Endothelial cell of umbilical vein (primary cell): ENCODE measurements at regions not wholly inside any gene's neighbourhood (a gene's known extent, or its start where the extent isn't known, plus 50 kb on each side); places are given as distances from the start of the nearest gene placed in this dataset.

Experiments
- EZH2 ChIP-seq: IDR thresholded peaks from 2 replicates; pipeline ENCODE4 v1.6.1; 2012; ENCODE audit warnings: borderline replicate concordance, low read depth, mild to moderate bottlenecking, moderate library complexity, low read length, inconsistent platforms; ENCODE audit not compliant: severe bottlenecking
- JUN ChIP-seq: IDR thresholded peaks from 2 replicates; pipeline ENCODE4 v1.6.1; 2011; ENCODE audit warnings: borderline replicate concordance, low read depth; ENCODE audit not compliant: insufficient read length, insufficient read depth
- MYC ChIP-seq: IDR thresholded peaks from one replicate; pipeline ENCODE4 v1.6.1; 2011; ENCODE audit warnings: mild to moderate bottlenecking, low read depth, low read length
- POLR2A ChIP-seq: IDR thresholded peaks from 2 replicates; pipeline ENCODE4 v1.6.1; 2012; ENCODE audit warnings: low read depth, mild to moderate bottlenecking, control low read depth, low read length
- POLR2AphosphoS5 ChIP-seq: IDR thresholded peaks from 2 replicates; pipeline ENCODE4 v1.6.1; 2012; ENCODE audit warnings: low read depth, mild to moderate bottlenecking, control low read depth, low read length, moderate library complexity; ENCODE audit not compliant: insufficient read depth
- TF ChIP-seq, protein P1 (sequence below), 2 donors: IDR thresholded peaks; 1 replicate in 1 of 2; 2 replicates in 1 of 2; pipeline ENCODE4 v1.5.1; 2011; ENCODE audit warnings: low read length in 2 of 2, mild to moderate bottlenecking in 2 of 2, moderate library complexity in 2 of 2, control low read depth in 1 of 2, inconsistent platforms in 1 of 2, low read depth in 1 of 2; ENCODE audit not compliant: insufficient read depth in 1 of 2; ENCODE audit errors: extremely low read depth in 1 of 2
- TF ChIP-seq, protein P2 (sequence below): IDR thresholded peaks from 2 replicates; pipeline ENCODE4 v1.6.1; 2011; ENCODE audit not compliant: insufficient read depth, insufficient read length

DNA sequence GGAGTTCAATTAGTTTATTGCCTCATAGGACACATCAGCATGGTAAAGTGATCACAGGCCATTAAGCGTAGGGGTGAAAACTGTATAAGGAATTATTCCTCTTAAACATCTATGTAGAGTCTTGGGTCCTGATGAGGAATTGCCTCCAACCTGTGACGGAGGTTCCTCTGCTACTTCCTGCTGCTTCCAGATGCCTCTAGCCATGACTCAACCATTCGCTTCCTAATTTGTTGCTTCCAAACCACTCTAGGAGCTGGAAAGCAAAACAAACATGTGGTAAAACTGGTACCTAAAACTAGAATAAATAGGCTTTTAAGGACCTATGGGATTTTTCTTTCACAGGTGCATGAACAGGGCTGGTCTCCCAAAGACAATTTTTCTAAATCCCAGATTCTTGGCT, 253.8 kb downstream of the KLF12 start:
- TF ChIP-seq, protein P1, sequence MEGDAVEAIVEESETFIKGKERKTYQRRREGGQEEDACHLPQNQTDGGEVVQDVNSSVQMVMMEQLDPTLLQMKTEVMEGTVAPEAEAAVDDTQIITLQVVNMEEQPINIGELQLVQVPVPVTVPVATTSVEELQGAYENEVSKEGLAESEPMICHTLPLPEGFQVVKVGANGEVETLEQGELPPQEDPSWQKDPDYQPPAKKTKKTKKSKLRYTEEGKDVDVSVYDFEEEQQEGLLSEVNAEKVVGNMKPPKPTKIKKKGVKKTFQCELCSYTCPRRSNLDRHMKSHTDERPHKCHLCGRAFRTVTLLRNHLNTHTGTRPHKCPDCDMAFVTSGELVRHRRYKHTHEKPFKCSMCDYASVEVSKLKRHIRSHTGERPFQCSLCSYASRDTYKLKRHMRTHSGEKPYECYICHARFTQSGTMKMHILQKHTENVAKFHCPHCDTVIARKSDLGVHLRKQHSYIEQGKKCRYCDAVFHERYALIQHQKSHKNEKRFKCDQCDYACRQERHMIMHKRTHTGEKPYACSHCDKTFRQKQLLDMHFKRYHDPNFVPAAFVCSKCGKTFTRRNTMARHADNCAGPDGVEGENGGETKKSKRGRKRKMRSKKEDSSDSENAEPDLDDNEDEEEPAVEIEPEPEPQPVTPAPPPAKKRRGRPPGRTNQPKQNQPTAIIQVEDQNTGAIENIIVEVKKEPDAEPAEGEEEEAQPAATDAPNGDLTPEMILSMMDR (IDR thresholded peaks at IDR 0.05; ENCODE audit: extremely low read depth in 1 of 2, insufficient read depth in 1 of 2, low read depth in 1 of 2, low read length in 2 of 2): no peak
- no peak for TF ChIP-seq JUN
- TF ChIP-seq POLR2A: no peak
- TF ChIP-seq MYC: no peak
- TF ChIP-seq EZH2: no peak
- TF ChIP-seq, protein P2, sequence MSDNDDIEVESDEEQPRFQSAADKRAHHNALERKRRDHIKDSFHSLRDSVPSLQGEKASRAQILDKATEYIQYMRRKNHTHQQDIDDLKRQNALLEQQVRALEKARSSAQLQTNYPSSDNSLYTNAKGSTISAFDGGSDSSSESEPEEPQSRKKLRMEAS: no peak
- TF ChIP-seq POLR2AphosphoS5: no peak
